HG03066 (cell line): ENCODE measurements at regions not wholly inside any gene's neighbourhood (a gene's known extent, or its start where the extent isn't known, plus 50 kb on each side); places are given as distances from the start of the nearest gene placed in this dataset.
A peak's percentile ranks its signal among the peaks of the same experiment; 100 is the strongest.
"Not testable (repeated sequence)": the region's sequence is repeated elsewhere in the genome, so short reads cannot be mapped to it uniquely, and the experiment has no call there.

Source experiments
- ATAC-seq: cut with Tn5 transposase; IDR thresholded peaks from one replicate; pipeline ENCODE4 v1.9.1; 2021; ENCODE audit warnings: low read depth; ENCODE audit not compliant: unreplicated experiment

DNA sequence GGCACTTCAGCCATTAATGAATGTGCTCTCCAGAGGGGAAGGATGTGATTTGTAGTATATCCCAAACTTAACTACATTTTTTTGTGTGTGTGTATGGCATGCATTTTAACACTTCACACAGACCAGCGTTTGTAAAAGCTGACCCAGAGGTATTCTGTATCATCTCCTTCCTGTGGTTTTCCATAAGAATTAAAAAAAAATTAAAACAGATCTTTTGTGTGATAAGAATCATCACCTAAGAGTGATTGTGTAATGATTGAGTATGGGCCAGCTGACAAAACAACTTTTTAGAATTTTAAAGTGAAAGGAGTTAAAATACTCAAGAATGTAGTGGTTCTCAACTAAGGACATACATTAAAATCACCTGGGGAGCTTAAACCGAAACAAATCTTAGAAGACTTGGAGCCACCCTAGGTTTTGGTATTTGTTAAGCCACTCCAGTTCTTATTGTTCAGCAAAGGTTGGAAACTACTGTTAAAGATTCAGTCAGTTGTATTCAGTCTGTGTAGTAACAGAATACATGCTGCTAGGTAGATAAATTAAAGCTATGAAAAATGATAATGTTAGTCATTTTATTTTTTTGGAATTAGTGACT, 120.1 kb downstream of the HAUS1 start:
- no peak for ATAC-seq

DNA sequence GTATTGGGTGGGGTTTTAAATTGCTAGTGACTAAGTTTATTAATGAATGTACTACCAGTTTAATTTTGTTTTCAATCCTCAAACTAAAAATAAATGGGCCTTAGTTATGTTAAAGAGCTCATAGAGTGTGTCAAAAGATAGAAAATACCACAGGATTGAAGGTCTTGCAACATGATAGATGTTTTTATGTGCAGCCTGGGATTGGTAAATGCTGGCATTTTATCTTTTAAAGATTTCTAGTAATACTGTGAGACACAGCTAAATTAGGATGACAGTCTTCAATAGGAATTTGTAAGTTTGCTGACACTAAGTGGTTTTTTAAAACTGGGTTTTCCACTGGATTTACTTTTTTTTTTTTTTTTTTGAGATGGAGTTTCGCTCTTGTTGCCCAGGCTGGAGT, 122.3 kb downstream of the HAUS1 start:
- no peak for ATAC-seq

DNA sequence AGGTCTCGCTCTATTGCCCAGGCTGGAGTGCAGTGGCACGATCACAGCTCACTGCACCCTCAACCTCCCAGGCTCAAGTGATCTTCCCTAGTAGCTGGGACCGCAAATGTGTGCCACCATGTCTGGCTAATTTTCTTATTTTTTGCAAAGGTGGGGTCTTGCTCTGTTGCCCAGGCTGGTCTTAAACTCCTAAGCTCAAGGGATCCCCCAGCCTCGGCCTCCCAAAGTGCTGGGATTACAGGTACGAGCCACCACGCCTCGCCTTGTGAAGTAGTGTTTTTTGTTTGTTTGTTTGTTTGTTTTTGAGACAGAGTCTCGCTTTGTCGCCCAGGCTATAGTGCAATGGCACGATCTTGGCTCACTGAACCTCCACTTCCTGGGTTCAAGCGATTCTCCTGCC, 125.5 kb downstream of the HAUS1 start:
- ATAC-seq: not testable (repeated sequence)

DNA sequence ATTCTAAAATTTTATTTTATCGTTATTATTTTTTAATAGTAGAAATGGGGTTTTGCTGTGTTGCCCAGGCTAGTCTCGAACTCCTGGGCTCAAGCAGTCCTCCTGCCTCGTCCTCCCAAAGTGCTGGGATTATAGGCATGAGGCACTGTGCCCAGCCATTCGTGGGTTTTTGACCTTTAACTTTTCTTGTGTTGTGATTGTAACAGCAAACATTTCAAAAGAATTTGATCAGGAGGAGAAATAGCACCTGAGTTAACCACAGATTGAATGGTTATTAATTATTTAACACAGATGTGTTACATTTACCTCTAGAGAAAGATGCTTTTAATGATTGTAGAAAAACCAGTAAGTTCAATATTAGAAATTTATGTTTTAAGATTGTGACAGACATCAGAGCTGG, 132.0 kb downstream of the HAUS1 start:
- ATAC-seq: no peak

DNA sequence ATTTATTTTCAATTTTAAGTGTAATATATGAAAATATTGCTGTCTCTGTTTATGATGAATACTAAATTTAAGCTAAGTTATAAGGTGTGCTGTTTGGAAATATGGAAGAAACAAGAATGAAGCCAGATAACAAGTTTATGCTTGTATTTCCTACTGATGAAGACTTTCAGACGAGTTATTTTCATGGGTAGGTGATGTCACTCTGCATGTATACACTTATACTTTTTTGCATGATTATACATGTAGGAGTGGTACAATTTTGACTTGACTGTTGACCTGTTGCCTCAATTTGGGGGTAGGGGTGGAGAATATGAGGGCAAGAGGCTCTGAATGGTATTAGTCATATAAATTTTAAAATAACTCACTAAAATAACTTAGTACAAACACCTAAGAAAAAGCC, 133.7 kb downstream of the HAUS1 start:
- no peak for ATAC-seq

DNA sequence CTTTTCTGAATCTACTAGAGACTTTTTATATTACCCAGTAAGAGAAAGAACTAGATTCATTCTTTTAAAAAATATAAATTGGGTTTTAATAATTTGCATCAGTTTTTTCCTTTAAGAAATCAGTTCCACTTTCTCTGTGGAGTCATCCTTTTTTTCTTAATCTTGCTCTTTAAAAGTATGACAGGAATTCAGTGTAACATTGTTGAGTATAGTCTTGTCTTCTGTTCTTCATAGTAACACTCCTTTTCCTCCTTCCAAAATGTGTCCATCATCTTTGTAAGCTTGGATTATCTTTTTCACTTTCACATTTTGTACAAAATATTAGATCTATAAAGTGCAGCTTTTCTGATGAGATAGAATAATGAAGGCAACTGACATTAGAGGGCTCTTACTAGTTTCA, 135.4 kb downstream of the HAUS1 start:
- no peak for ATAC-seq

DNA sequence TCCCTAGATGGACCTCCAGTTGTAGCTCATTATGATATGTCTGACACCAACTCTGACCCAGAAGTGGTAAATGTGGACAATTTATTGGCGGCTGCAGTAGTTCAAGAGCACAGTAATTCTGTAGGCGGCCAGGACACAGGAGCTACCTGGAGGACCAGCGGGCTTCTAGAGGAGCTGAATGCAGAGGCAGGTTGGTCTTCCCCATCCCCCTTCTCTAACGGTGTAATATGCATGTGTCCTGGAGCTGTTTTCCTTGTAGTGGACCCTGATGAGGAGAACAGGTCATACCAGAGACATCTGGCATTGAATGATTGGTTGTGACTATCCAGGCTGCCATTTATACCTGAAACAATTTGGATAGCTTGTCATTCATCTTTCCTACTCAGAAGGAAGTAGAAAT, 135.8 kb downstream of the HAUS1 start:
- ATAC-seq: no peak

DNA sequence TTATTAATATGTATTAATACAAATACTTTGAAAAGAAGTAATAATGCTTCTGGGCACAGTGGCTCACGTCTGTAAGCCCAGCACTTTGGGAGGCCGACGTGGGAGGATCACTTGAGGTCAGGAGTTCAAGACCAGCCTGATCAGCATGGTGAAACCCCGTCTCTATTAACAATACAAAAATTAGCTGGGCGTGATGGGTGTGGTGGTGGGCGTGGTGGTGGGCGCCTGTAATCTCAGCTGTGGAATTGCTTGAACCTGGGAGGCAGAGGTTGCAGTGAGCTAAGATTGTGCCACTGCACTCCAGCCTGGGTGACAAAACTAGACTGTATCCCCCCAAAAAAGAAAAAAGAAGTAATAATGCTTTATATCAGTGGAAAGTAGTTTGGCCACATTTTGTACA, 137.2 kb downstream of the HAUS1 start:
- ATAC-seq: not testable (repeated sequence)

DNA sequence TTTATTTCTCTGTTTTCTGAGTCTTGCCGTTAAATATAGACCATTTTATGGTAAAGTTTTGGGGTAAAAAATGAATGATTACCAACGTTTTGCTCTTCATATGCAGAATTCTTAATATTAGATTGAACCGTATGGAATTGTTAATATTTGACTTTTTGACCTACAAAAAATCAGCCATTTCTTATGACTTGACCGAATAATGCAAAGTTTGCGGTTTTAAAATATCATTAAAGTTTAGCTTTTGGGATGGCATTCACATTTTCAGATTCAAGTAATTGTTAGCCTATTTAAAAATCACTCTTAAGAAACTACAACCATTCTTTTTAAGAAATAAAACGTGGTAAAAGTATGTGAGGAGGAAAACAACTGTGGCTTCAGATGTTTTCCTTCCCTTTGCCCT, 138.0 kb downstream of the HAUS1 start:
- ATAC-seq: no peak

DNA sequence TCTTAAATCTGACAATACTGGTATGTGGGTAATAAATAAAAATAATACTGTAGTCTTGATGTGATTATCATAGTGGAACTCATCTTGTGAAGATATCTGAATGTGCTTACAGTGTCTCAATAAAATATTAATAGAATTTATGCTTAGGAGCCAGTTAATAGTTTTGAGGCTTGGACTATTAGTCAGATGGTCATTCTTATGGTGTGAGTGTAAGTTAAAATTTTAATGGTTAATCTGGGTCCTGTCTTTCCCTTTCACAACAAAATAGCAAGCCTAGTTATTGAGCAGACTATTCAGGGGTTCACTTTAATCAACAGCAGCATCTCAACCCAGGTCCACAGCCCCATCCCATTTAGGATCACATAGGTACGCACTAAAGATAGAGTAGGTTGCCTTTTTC, 138.9 kb downstream of the HAUS1 start:
- ATAC-seq: no peak

DNA sequence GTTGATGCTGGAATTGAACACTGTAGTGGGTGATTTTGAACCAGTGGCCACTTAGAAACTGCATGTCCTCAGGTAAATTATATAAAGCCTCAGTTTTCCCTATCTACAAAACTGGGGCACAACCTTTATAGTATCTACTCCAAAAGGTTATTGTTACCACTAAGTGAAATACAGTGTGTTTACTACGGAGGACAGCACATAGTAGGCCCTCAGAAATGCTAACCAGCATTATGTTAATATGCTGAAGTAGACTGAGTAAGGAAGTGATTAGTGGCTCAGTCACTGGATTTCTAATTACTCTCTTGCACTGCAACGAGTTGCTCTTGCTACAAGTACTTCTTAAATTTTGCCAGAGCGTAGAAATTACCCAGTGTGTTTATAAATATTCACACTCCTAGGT, 139.5 kb downstream of the HAUS1 start:
- no peak for ATAC-seq

DNA sequence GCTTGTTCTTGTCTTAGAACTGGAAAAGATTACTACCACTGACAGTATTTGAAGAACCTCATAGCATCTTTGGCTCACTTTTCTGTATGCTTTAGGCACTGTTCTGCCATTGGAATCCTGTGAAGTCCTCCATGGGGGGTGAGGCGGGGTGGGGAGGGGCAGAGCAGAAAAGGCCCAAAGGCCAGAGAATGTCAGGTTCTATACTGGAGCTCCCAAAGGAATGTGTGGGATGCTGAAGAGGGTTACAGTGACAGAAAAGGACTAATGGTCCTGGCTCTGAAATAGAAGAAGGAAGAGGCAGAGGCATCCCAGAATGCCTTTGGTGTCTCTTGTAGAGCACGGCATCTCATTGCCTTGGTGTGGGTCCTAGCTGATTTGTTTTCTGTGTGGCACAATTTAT, 141.9 kb downstream of the HAUS1 start:
- ATAC-seq: no peak

DNA sequence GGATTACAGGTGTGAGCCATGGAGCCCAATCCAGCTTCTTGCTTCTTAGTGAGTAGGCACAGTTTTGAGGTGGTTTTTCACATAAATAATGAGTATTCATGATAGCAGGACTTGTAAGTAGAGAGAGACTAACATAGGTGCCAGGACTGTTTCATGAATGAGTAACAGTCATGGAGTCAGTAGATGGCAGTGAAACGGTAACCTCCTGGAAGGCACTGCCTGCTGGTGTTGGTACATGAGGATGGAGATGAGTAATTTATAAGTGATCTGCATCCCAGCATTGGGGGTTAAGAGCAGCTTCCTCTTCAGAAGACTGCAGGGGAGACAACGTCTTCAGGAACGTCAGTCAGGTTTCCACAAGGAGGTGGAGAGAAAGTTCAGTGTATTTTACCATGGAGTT, 143.8 kb downstream of the HAUS1 start:
- no peak for ATAC-seq

DNA sequence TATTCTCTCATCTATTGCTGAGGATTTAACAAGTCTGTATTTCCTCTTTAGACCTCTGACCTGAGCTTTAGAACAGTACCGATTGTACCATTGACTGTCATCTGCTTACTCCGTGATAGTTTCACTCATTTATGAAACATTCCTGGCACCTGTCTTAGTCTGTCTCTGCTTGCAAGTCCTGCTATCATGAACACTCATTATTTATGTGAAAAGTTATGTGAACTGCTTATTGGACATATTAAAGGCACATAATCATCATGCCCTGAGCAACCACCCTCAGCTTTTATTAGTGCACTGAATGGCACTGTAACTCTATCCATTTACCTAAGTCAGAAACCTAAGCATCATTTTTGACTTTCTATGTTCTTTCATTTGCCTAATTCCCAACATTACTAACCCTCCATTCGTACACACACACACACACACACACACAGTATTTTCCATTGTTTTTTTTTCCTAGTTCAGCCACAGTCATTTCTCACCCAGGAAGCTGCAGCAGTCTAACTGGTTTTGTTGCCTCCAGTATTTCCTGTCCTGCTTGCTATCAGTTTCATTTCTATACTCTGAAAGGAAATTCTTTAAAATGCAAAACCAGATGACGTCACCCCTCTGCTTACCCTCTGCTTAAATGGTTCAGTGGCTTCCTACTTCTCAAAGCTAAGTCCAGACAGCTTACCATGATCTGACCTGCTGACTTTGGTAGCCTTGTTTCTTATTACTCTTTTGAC, 146.1 kb downstream of the HAUS1 start:
- peak; percentile 100 for ATAC-seq

DNA sequence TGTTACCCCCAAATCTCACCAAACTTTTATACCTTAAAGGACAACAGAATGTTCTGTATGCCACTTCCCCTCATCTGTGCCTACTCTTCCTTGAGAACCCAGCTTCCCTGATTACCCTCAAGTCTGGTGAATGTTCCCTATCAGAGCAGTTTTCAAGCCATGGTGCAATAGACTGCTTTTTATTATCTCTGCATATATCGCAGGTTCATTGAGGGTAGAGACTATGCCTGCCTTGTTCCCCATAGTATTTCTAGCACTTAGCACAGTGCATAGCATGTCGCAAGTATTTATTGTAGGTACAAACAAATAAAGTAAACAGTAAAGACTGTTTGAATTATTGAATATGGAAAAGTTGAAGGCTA, 146.6 kb downstream of the HAUS1 start:
- ATAC-seq: peak; percentile 5

DNA sequence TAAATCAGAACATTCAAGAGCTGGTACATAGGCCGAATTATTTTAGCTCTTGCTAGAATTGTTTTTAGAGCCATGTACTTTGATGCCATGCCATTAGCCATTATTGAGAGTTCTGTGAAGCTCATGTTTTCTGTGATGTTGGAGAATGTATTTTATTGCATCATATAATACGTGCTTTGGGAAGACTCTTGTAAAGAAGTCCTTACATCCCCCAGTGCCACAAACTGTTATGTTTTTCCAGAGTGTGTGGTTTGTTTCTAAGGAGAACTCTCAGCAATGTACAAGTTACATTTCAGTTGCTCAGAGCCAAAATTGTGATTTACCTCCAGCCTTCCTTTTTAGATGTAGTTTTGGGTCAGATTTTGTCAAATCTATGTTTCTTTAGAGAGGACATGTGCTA, 148.6 kb downstream of the HAUS1 start:
- no peak for ATAC-seq

DNA sequence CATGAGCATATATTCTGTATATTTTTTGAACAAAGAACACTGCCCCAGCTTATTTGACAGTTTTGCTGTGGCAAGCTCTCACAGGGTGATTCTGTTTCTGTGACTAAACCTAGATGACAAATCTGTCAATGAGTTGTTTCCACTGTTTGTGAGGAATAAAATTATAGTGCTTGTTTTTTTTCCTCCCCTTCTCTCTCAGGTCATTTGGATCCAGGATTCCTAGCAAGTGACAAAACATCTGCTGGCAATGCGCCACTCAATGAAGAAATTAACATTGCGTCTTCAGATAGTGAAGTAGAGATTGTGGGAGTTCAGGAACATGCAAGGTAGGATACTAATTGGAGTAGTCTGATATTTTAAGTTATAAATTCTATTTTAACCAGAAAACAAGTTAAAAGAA, 149.3 kb downstream of the HAUS1 start:
- ATAC-seq: no peak

DNA sequence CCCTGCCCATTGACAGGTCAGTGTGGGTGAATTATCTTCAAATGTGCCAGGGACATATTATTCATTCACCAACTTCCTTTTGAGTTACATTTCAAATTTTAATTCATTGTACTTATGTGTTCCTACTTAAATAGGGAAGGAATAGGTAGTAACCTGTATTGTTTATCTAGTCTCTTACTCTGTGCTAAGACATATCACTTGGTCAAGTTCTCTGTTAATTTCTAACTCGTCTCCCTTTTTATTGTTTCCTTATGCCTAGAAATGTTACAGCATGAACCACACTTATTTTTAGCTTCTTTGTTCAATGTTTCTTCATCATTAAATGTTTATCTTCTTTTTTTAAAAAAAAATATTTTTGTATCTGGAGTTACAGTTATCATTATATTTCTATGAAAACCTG, 151.9 kb downstream of the HAUS1 start:
- no peak for ATAC-seq

DNA sequence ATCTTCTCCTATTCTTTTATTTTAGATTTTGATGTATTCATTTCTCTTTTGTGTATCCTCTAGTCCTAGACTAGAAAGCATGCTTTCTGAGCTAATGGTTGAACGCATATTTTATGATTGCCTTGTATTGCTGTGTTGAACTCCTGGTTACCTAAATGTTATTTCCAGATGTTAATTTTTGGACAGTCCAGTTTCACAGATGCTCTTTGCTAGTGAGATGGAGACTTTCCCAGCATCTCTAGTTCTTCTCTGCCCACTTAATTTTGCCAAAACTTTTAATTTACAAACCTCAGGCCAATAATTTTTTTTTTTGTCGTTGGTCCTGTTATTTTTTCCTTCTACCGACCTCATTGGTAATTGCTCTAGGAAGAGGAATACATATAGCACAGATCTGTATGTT, 153.2 kb downstream of the HAUS1 start:
- ATAC-seq: no peak

DNA sequence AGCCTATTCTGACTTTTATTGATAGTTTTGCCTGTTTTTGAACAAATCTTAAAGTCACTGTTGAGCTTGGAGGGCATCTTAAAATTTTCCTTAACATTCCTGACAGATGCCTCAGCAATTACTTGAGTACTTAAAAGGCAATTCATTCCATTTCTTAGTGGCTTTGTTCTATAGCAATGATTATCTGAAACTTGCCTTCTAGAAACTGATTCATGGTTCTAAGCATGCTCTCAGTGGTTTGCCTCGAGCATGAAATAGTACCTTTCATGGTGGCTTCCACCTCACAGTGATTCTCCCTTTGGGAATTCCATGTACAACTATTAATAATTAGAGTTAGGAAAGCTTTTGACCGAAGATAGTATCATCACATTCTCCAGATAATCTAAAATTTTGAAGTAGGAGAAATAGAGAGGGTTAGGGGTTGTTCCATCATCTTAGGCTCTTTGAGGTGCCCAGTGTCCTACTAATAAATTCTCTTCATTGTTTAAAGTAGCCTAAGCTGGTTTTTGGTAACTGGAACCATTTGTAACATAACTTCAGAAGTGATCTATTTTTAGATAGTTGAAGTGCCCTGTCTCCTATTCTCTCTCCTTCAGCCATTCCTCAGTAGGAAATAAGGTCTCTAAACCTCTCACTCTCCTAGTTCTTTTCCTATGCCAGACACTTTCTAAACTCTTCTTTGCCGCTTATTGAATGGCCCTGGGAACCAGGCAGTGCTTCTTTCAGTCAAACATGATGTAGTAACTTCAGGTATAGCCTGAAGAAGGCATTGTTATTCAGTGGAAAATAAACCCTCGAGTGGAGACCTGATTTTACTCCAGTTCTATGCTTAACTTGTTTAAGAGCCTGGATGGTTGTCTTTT, 156.1 kb downstream of the HAUS1 start:
- ATAC-seq: no peak

DNA sequence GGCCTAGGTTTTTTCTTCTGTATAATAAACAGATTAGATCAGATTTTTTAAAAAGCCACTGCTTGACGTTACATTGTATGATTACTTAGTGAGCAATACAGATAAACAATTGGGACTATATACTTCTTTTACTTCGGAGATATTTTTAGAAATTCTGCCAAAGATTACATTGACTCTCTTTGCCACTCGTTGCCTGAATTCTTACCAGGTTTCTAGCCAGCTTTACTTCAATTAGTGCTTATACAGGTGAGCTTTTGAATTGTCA, 156.6 kb downstream of the HAUS1 start:
- no peak for ATAC-seq

DNA sequence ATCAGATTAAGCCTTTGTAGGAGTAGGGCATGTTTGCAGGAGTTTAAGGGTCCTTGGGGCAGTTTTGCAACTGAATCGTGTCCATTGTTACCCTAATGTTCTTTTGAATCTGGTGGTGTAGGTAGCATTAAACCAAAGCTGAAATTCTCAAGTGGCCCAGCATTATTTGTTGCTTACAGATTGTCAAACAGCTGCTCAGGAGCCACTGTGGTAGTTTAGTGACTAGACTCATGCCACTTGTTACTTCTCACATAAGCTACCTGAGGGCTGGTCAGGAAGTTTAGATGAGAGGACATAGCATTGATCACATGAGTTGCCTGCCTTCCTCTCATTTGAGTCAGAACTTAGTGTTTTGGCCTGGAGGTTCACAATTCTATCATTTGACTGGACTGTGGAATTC, 157.6 kb downstream of the HAUS1 start:
- ATAC-seq: no peak
